ENCODE measurements at regions not wholly inside any gene's neighbourhood (a gene's known extent, or its start where the extent isn't known, plus 50 kb on each side); places are given as distances from the start of the nearest gene placed in this dataset.

GRCh38 chr20:39259808-39260207 is 297.7 kb downstream of the DHX35 start:
- H3K4me1 Mint-ChIP-seq, result no peaks in the 10 kb centered on the region
- H3K9ac ChIP-seq (ENCODE audit: insufficient read depth, low read length, poor library complexity, severe bottlenecking), result no peak overlapping the region
- H3K9me3 Mint-ChIP-seq, result no peaks in the 10 kb centered on the region

DNA sequence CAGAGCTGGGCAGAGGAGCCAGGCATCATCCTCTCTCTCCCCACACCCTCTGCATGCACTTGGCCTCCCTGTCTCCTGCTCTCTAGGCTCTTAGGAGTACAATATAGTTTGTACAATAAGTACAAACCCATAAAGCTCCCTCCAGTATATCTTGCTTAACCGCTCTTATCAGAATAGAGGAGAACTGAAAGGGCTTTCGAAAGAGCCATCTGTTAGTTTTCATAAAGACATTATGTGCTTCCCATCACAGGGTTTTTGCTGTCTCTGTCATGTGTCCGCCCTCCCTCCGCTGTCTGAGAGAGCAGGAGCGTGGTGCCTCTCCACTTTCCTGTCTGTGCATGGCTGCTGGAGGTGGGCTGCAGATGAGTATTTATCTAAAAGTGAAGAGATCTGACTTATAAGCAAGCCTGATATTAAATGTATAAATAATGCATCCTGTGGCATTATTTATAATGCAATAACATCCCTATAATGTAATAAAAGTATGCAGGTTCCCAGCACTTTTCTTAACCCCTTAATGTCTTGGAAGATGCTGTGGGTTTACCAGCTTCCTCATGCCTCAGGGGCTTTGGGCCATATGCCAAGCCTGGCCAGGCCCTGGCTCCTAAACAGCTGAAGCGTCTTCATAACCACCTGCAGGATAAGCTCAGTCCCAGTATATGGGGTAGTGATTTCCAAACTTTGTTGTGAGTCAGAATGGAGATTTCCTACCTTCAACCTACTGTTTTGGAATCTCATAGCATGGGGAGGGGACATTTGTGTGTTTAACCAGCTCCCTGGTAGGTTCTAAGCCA is 297.1 kb downstream of the DHX35 start:
- Histone ChIP-seq H3K79me2 (ENCODE audit: insufficient read depth, low read length) (no peaks in the 10 kb centered on the region), H3K4me3 (replicated peaks in 1 of 3; ENCODE audit: low read depth in 2 of 3, low read length in 3 of 3) (no peak overlapping the region), H4K20me1 (ENCODE audit: insufficient read depth, low read length) (no peaks in the 10 kb centered on the region), H3K27ac (ENCODE audit: low read depth in 1 of 2, low read length in 2 of 2) (no peak overlapping the region), H3K9me3 (replicated peaks in 1 of 2; ENCODE audit: control insufficient read depth in 1 of 2, insufficient read depth in 1 of 2, low read length in 2 of 2) (no peaks in the 10 kb centered on the region), H3K27me3 (ENCODE audit: control insufficient read depth in 2 of 2, insufficient read depth in 2 of 2, low read length in 2 of 2) (no peaks in the 10 kb centered on the region), H3K4me1 (ENCODE audit: control insufficient read depth in 1 of 2, insufficient read depth in 2 of 2, low read length in 2 of 2) (no peaks in the 10 kb centered on the region), H3K9ac (ENCODE audit: insufficient read depth, low read length, poor library complexity, severe bottlenecking) (no peak overlapping the region), H3K36me3 (replicated peaks in 1 of 2; ENCODE audit: control insufficient read depth in 1 of 2, insufficient read depth in 2 of 2, low read length in 2 of 2) (no peaks in the 10 kb centered on the region), H3K4me2 (replicated peaks; ENCODE audit: extremely low read depth, low read length, poor library complexity, severe bottlenecking) (no peak overlapping the region), H2AFZ (ENCODE audit: insufficient read depth, low read depth, low read length, poor library complexity, severe bottlenecking) (no peak overlapping the region)
- Mint-ChIP-seq H3K4me3 (no peak overlapping the region), H3K4me1 (no peaks in the 10 kb centered on the region), H3K36me3 (no peaks in the 10 kb centered on the region), H3K27ac (no peak overlapping the region), H3K27me3 (ENCODE audit: low read depth in 3 of 3) (peaks cover 1 to 5% (median 1%) of the 10 kb centered on the region in 3 donors), H3K9me3 (no peaks in the 10 kb centered on the region)
- intact Hi-C loops (cut with micrococcal nuclease), result no loop called here
- DNase-seq, result no peak
- 83% methylated on average over 2 of the region's 6 CpGs for WGBS (ENCODE audit: insufficient coverage)
- no peak for TF ChIP-seq CTCF (IDR thresholded peaks at IDR 0.05)

More at GRCh38 chr20:39259808-39260207, 297.7 kb downstream of the DHX35 start:
- Histone ChIP-seq H3K36me3 (replicated peaks in 1 of 2; ENCODE audit: control insufficient read depth in 1 of 2, insufficient read depth in 2 of 2, low read length in 2 of 2) (no peaks in the 10 kb centered on the region), H3K4me1 (ENCODE audit: control insufficient read depth in 1 of 2, insufficient read depth in 2 of 2, low read length in 2 of 2) (no peaks in the 10 kb centered on the region), H3K27ac (ENCODE audit: low read depth in 1 of 2, low read length in 2 of 2) (no peak overlapping the region), H3K27me3 (ENCODE audit: control insufficient read depth in 2 of 2, insufficient read depth in 2 of 2, low read length in 2 of 2) (no peaks in the 10 kb centered on the region), H3K4me2 (replicated peaks; ENCODE audit: extremely low read depth, low read length, poor library complexity, severe bottlenecking) (no peak overlapping the region), H3K79me2 (ENCODE audit: insufficient read depth, low read length) (no peaks in the 10 kb centered on the region), H3K9me3 (replicated peaks in 1 of 2; ENCODE audit: control insufficient read depth in 1 of 2, insufficient read depth in 1 of 2, low read length in 2 of 2) (no peaks in the 10 kb centered on the region), H3K4me3 (replicated peaks in 1 of 3; ENCODE audit: low read depth in 2 of 3, low read length in 3 of 3) (no peak overlapping the region), H2AFZ (ENCODE audit: insufficient read depth, low read depth, low read length, poor library complexity, severe bottlenecking) (no peak overlapping the region), H4K20me1 (ENCODE audit: insufficient read depth, low read length) (no peaks in the 10 kb centered on the region)
- peaks cover 1 to 5% (median 1%) of the 10 kb centered on the region in 3 donors for H3K27me3 Mint-ChIP-seq (ENCODE audit: low read depth in 3 of 3)
- intact Hi-C loops (cut with micrococcal nuclease), result no loop called here
- no peaks in the 10 kb centered on the region for H3K36me3 Mint-ChIP-seq
- WGBS (ENCODE audit: insufficient coverage), result 100% methylated on average over 2 of the region's 2 CpGs
- DNase-seq, result no peak
- TF ChIP-seq CTCF (IDR thresholded peaks at IDR 0.05), result no peak
- no peak overlapping the region for H3K4me3 Mint-ChIP-seq
- H3K27ac Mint-ChIP-seq, result no peak overlapping the region
